WTC11 (cell line): ENCODE measurements at regions not wholly inside any gene's neighbourhood (a gene's known extent, or its start where the extent isn't known, plus 50 kb on each side); places are given as distances from the start of the nearest gene placed in this dataset.

ENCODE experiments used
- EMX1 ChIP-seq: fragments of 250-450 bp; sonication (Bioruptor Pico); IDR thresholded peaks from 2 replicates; pipeline ENCODE4 v1.8.0; 2021; ENCODE audit warnings: mild to moderate bottlenecking
- ZNF232 ChIP-seq: sonication (generic); formaldehyde crosslinking; IDR thresholded peaks from 2 replicates; pipeline ENCODE4 v1.8.0; 2022; ENCODE audit warnings: mild to moderate bottlenecking, missing genetic modification reagents
- TF ChIP-seq, protein P1 (sequence below): sonication (generic); formaldehyde crosslinking; IDR thresholded peaks from 2 replicates; pipeline ENCODE4 v1.8.0; 2022; ENCODE audit warnings: mild to moderate bottlenecking, missing genetic modification reagents
- TF ChIP-seq, protein P2 (sequence below): fragments of 200-600 bp; IDR thresholded peaks from 2 replicates; pipeline ENCODE4 v1.8.0; 2022; ENCODE audit warnings: antibody characterized with exemption

- TF ChIP-seq, protein P1, sequence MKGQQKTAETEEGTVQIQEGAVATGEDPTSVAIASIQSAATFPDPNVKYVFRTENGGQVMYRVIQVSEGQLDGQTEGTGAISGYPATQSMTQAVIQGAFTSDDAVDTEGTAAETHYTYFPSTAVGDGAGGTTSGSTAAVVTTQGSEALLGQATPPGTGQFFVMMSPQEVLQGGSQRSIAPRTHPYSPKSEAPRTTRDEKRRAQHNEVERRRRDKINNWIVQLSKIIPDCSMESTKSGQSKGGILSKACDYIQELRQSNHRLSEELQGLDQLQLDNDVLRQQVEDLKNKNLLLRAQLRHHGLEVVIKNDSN (CRISPR knock-in tag), result no peak
- TF ChIP-seq, protein P2, sequence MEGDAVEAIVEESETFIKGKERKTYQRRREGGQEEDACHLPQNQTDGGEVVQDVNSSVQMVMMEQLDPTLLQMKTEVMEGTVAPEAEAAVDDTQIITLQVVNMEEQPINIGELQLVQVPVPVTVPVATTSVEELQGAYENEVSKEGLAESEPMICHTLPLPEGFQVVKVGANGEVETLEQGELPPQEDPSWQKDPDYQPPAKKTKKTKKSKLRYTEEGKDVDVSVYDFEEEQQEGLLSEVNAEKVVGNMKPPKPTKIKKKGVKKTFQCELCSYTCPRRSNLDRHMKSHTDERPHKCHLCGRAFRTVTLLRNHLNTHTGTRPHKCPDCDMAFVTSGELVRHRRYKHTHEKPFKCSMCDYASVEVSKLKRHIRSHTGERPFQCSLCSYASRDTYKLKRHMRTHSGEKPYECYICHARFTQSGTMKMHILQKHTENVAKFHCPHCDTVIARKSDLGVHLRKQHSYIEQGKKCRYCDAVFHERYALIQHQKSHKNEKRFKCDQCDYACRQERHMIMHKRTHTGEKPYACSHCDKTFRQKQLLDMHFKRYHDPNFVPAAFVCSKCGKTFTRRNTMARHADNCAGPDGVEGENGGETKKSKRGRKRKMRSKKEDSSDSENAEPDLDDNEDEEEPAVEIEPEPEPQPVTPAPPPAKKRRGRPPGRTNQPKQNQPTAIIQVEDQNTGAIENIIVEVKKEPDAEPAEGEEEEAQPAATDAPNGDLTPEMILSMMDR, result no peak
- TF ChIP-seq ZNF232 (CRISPR knock-in tag) (no peak), EMX1 (CRISPR knock-in tag) (no peak)
These were observed 292.5 kb downstream of the SHQ1 start for GRCh38 chr3:72555714-72556113.
